GM12865 (cell line): ENCODE measurements at regions not wholly inside any gene's neighbourhood (a gene's known extent, or its start where the extent isn't known, plus 50 kb on each side); places are given as distances from the start of the nearest gene placed in this dataset.

Experiments used
- DNase-seq: peaks from one replicate; pipeline ENCODE4 v3.0.0; 2010; ENCODE audit warnings: low read depth
- H3K4me3 ChIP-seq: 2 replicates; pipeline ENCODE4 v1.5.1; 2011; ENCODE audit warnings: mild to moderate bottlenecking, low read depth, low read length, control low read depth
- CTCF ChIP-seq: IDR thresholded peaks from 2 replicates; pipeline ENCODE4 v1.5.1; 2011; ENCODE audit warnings: low read length, control low read depth, low read depth, inconsistent platforms; ENCODE audit not compliant: insufficient read depth; ENCODE audit errors: missing control alignments

DNA sequence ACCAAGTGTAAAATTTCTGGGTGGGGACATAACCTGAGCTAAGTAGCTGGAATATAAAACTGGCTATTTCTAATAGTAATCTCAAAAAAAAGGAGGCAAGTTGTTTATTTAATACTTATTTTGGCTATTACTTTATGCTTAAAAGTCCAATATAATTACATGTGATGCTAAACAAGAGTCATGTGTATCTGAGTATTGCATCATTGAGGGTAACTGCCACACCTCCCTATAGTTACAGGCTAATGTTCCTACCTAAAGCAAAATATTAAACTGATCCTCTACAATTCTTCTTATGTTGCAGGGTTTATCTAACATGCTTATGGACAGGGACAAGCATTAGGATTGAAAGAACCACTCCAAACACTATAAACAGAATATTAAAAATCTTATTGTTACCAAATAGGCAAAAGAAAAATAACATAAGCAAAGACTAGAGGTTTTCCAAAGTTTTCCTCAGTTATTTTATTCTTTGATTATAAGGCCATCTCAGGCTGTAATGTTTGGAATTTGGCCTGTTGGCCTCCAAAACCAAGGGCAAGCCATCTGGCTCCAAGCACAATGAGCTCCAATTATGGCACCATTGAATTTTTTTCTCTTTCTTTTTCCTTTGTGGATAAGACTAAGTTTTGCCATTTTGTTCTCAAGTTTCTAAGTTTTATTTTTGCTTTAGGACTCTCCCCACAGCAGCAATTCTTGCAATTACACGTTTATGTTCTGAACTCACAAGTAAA lies 75.8 kb upstream of the ABI3BP start:
- H3K4me3 ChIP-seq, result no peak overlapping the region
- TF ChIP-seq CTCF, result no peak
- DNase-seq, result no peak

GRCh38 chr3:101066711-101067129 lies 73.5 kb upstream of the ABI3BP start:
- no peak for TF ChIP-seq CTCF
- H3K4me3 ChIP-seq, result no peak overlapping the region
- DNase-seq, result no peak

GRCh38 chr3:101065962-101066361 lies 72.7 kb upstream of the ABI3BP start:
- TF ChIP-seq CTCF, result no peak
- H3K4me3 ChIP-seq, result no peak overlapping the region
- no peak for DNase-seq

DNA sequence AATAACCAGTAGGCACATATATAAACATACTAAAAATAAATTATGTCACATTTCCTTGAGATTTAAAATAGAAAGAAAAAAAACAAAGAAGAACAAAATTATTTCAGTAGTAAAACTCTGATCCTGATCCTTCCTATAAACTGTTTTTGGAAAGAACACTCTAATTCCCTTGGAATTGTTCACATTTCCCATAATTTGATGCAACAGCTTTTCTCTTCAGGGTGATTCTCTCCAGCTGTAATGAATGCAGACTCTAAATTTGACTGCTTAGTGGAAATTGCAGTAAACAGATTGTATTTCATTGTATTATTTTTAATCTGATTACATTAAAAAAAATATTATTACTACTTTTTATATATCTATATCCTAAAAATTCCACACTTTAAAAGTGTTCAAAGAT lies 70.2 kb upstream of the ABI3BP start:
- DNase-seq, result no peak
- TF ChIP-seq CTCF, result no peak
- H3K4me3 ChIP-seq, result no peak overlapping the region

- DNase-seq, result peak; percentile 0
- no peak for TF ChIP-seq CTCF
- H3K4me3 ChIP-seq, result no peak overlapping the region
Observed at GRCh38 chr3:101061312-101061711, 68.1 kb upstream of the ABI3BP start.

- DNase-seq, result no peak
- TF ChIP-seq CTCF, result no peak
- H3K4me3 ChIP-seq, result no peak overlapping the region
Observed at GRCh38 chr3:101050866-101051265, 57.6 kb upstream of the ABI3BP start.

DNA sequence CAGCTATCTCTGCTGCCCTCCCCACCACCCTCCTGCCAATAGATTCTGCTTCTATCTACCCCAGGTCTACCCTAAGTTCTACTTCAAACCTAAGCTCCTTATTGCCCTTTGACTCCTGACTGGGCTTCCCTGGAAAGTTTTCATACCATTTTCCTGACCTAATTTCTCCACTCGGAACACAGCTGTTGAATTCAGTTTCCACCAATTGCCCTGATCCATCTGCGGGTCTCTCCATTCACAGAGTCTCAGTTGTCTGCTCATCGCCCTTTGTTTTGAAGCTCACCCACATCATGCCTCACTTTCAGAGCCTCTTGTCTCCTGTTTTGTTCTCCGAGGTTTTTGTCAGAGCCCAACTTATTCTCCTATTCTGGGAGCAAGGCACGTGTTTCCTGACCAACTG lies 56.8 kb upstream of the ABI3BP start:
- no peak for TF ChIP-seq CTCF
- H3K4me3 ChIP-seq, result no peak overlapping the region
- no peak for DNase-seq
